PC-9 (cell line): ENCODE measurements at regions not wholly inside any gene's neighbourhood (a gene's known extent, or its start where the extent isn't known, plus 50 kb on each side); places are given as distances from the start of the nearest gene placed in this dataset.

Source experiments
- EZH2 ChIP-seq: fragments of 200-600 bp; sonication (generic); IDR thresholded peaks from 2 replicates; pipeline ENCODE4 v1.8.0; 2017; ENCODE audit warnings: antibody characterized with exemption, low read depth
- TF ChIP-seq, protein P1 (sequence below): fragments of 200-600 bp; sonication (generic); conservative IDR thresholded peaks from 2 replicates; pipeline ENCODE4 v1.6.1; 2017; ENCODE audit warnings: mixed run types, antibody characterized with exemption, mild to moderate bottlenecking, moderate library complexity

DNA sequence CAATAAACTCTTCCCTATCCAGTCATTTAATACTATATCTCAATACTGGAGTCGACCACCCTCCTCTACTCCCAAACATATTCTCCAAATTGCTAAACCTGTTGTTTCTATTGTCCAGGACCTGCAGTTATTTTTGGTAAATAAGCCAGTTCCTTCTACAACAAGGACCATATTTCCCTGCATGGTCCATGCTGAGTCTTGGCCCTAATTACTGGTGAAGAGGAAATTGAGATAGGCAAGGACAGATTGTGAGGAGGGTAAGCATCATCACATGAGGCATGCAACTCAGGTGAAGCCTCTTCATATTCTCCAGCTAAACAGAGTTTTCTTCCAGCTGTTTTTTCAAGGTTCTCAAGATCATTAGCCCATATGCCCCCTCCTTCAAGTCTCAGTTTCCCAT is 1193.6 kb downstream of the RAPGEF2 start:
- TF ChIP-seq, protein P1, sequence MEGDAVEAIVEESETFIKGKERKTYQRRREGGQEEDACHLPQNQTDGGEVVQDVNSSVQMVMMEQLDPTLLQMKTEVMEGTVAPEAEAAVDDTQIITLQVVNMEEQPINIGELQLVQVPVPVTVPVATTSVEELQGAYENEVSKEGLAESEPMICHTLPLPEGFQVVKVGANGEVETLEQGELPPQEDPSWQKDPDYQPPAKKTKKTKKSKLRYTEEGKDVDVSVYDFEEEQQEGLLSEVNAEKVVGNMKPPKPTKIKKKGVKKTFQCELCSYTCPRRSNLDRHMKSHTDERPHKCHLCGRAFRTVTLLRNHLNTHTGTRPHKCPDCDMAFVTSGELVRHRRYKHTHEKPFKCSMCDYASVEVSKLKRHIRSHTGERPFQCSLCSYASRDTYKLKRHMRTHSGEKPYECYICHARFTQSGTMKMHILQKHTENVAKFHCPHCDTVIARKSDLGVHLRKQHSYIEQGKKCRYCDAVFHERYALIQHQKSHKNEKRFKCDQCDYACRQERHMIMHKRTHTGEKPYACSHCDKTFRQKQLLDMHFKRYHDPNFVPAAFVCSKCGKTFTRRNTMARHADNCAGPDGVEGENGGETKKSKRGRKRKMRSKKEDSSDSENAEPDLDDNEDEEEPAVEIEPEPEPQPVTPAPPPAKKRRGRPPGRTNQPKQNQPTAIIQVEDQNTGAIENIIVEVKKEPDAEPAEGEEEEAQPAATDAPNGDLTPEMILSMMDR: no peak
- TF ChIP-seq EZH2: no peak
